C4-2B (cell line): ENCODE measurements at regions not wholly inside any gene's neighbourhood (a gene's known extent, or its start where the extent isn't known, plus 50 kb on each side); places are given as distances from the start of the nearest gene placed in this dataset.

Source experiments
- CTCF ChIP-seq: fragments of 450-650 bp; conservative IDR thresholded peaks from 2 replicates; pipeline ENCODE4 v1.5.1; 2017; ENCODE audit warnings: mild to moderate bottlenecking
- ZFX ChIP-seq: fragments of 450-650 bp; IDR thresholded peaks from 2 replicates; pipeline ENCODE4 v1.6.1; 2017

- TF ChIP-seq CTCF (peak; percentile 77), ZFX (no peak)
Observed at GRCh38 chr6:71383901-71384489, 95.4 kb downstream of the OGFRL1 start.
